Calu3 (cell line): ENCODE measurements at regions not wholly inside any gene's neighbourhood (a gene's known extent, or its start where the extent isn't known, plus 50 kb on each side); places are given as distances from the start of the nearest gene placed in this dataset.

ENCODE experiments used
- BruUV-seq: library from RNA; stranded (reverse); fragments of 400-500 nt; replicated peaks from 2 replicates; lab custom pipeline; 2021; lab: Mats Ljungman, UMichigan
- CTCF ChIA-PET: fragments of 300-600 bp; sonication (Branson Sonifier 250); formaldehyde crosslinking; loops from one replicate; lab custom pipeline; 2022; ENCODE audit warnings: antibody characterized with exemption; lab: Charles Lee
- DNase-seq: peaks from one replicate; pipeline ENCODE4 v3.0.0; 2022
- H3K27ac Mint-ChIP-seq: one replicate; pipeline ENCODE4 v1.8.0; 2022; ENCODE audit warnings: mixed read lengths; ENCODE audit not compliant: unreplicated experiment
- H3K27me3 Mint-ChIP-seq: one replicate; pipeline ENCODE4 v1.8.0; 2022; ENCODE audit warnings: mixed read lengths; ENCODE audit not compliant: unreplicated experiment
- H3K36me3 Mint-ChIP-seq: one replicate; pipeline ENCODE4 v1.8.0; 2022; ENCODE audit warnings: mild to moderate bottlenecking, moderate library complexity, mixed read lengths; ENCODE audit not compliant: insufficient read depth, unreplicated experiment
- H3K4me1 Mint-ChIP-seq: one replicate; pipeline ENCODE4 v1.8.0; 2022; ENCODE audit warnings: mild to moderate bottlenecking, low read depth, mixed read lengths; ENCODE audit not compliant: unreplicated experiment
- H3K4me3 Mint-ChIP-seq: one replicate; pipeline ENCODE4 v1.8.0; 2022; ENCODE audit warnings: mild to moderate bottlenecking, low read depth, moderate library complexity, mixed read lengths; ENCODE audit not compliant: unreplicated experiment
- H3K9me3 Mint-ChIP-seq: one replicate; pipeline ENCODE4 v1.8.0; 2022; ENCODE audit warnings: low read depth, mixed read lengths; ENCODE audit not compliant: unreplicated experiment
- CTCF ChIP-seq: fragments of 200-600 bp; IDR thresholded peaks from one replicate; pipeline ENCODE4 v1.8.0; 2022; ENCODE audit warnings: antibody characterized with exemption; ENCODE audit not compliant: unreplicated experiment
- intact Hi-C: fragments of 100-400 bp; cut with micrococcal nuclease; formaldehyde crosslinking; loops from one replicate; pipeline ENCODE4 v1.10.0; 2022; ENCODE audit not compliant: unreplicated experiment

GRCh38 chr3:106823701-106824100 is 553.5 kb upstream of the CCDC54 start:
- no peak for DNase-seq
- BruUV-seq: no TSS peak
- CTCF ChIA-PET: no interaction called here
- no peak for TF ChIP-seq CTCF
- intact Hi-C loops: loop anchor here (5.0 kb wide), 1 partner anchor 239 kb away; no protein-coding TSS in a partner anchor
- Mint-ChIP-seq H3K4me1 (peaks cover 14% of the 10 kb centered on the region), H3K4me3 (no peak overlapping the region), H3K27me3 (no peaks in the 10 kb centered on the region), H3K9me3 (peaks cover 3% of the 10 kb centered on the region), H3K27ac (no peak overlapping the region), H3K36me3 (no peaks in the 10 kb centered on the region)

- Mint-ChIP-seq H3K27me3 (no peaks in the 10 kb centered on the region), H3K4me1 (peaks cover 14% of the 10 kb centered on the region), H3K4me3 (no peak overlapping the region), H3K27ac (no peak overlapping the region), H3K36me3 (no peaks in the 10 kb centered on the region), H3K9me3 (peaks cover 3% of the 10 kb centered on the region)
- no TSS peak for BruUV-seq
- TF ChIP-seq CTCF: no peak
- intact Hi-C loops: loop anchor here (5.0 kb wide), 1 partner anchor 237 kb away; no protein-coding TSS in a partner anchor
- CTCF ChIA-PET: no interaction called here
- DNase-seq: peak; percentile 12
Measured at GRCh38 chr3:106824856-106825255, 552.4 kb upstream of the CCDC54 start.

GRCh38 chr3:106825962-106826605 is 551.2 kb upstream of the CCDC54 start:
- peaks cover 14% of the 10 kb centered on the region for H3K4me1 Mint-ChIP-seq
- no TSS peak for BruUV-seq
- DNase-seq: no peak
- CTCF ChIA-PET: no interaction called here
- H3K36me3 Mint-ChIP-seq: no peaks in the 10 kb centered on the region
- intact Hi-C loops: no loop called here
- no peak overlapping the region for H3K4me3 Mint-ChIP-seq
- TF ChIP-seq CTCF: no peak
- H3K9me3 Mint-ChIP-seq: peaks cover 2% of the 10 kb centered on the region
- no peaks in the 10 kb centered on the region for H3K27me3 Mint-ChIP-seq
- H3K27ac Mint-ChIP-seq: no peak overlapping the region

GRCh38 chr3:106826791-106827311 is 550.4 kb upstream of the CCDC54 start:
- intact Hi-C loops: no loop called here
- no peaks in the 10 kb centered on the region for H3K36me3 Mint-ChIP-seq
- H3K4me1 Mint-ChIP-seq: peaks cover 14% of the 10 kb centered on the region
- CTCF ChIA-PET: no interaction called here
- no peak for TF ChIP-seq CTCF
- no peaks in the 10 kb centered on the region for H3K9me3 Mint-ChIP-seq
- no TSS peak for BruUV-seq
- DNase-seq: no peak
- H3K4me3 Mint-ChIP-seq: no peak overlapping the region
- no peak overlapping the region for H3K27ac Mint-ChIP-seq
- H3K27me3 Mint-ChIP-seq: no peaks in the 10 kb centered on the region
